Parathyroid adenoma (tissue), 2 donors: ENCODE measurements at regions not wholly inside any gene's neighbourhood (a gene's known extent, or its start where the extent isn't known, plus 50 kb on each side); places are given as distances from the start of the nearest gene placed in this dataset.

Experiments
- H2AFZ ChIP-seq: fragments of 300-600 bp; sonication (generic); one replicate; pipeline ENCODE4 v1.7.0; 2017; ENCODE audit warnings: antibody characterized with exemption, mild to moderate bottlenecking
- H3K27ac ChIP-seq: fragments of 300-600 bp; sonication (generic); one replicate; pipeline ENCODE4 v1.7.0; 2017
- H3K27me3 ChIP-seq: fragments of 300-600 bp; sonication (generic); one replicate; pipeline ENCODE4 v1.7.0; 2017; ENCODE audit warnings: low read length; ENCODE audit not compliant: control insufficient read depth, insufficient read depth
- H3K36me3 ChIP-seq: fragments of 300-600 bp; sonication (generic); one replicate; pipeline ENCODE4 v1.7.0; 2017; ENCODE audit warnings: low read length; ENCODE audit not compliant: control insufficient read depth, insufficient read depth
- H3K4me1 ChIP-seq: fragments of 300-600 bp; sonication (generic); one replicate; pipeline ENCODE4 v1.7.0; 2017; ENCODE audit warnings: control low read depth
- H3K4me2 ChIP-seq: fragments of 300-600 bp; sonication (generic); one replicate; pipeline ENCODE4 v1.7.0; 2017; ENCODE audit warnings: low read length
- H3K4me3 ChIP-seq: fragments of 300-600 bp; sonication (generic); one replicate; pipeline ENCODE4 v1.7.0; 2017; ENCODE audit warnings: low read depth, low read length
- H3K79me2 ChIP-seq: fragments of 300-600 bp; sonication (generic); one replicate; pipeline ENCODE4 v1.7.0; 2017; ENCODE audit warnings: control low read depth
- H3K9ac ChIP-seq: fragments of 300-600 bp; sonication (generic); one replicate; pipeline ENCODE4 v1.7.0; 2017; ENCODE audit warnings: mild to moderate bottlenecking
- H3K9me3 ChIP-seq: fragments of 300-600 bp; sonication (generic); one replicate; pipeline ENCODE4 v1.7.0; 2017; ENCODE audit warnings: low read length; ENCODE audit not compliant: control insufficient read depth
- TF ChIP-seq, protein P1 (sequence below): fragments of 300-600 bp; sonication (generic); IDR thresholded peaks from one replicate; pipeline ENCODE4 v1.7.0; 2017; ENCODE audit warnings: antibody characterized with exemption, mild to moderate bottlenecking
- donor health status: primary hyperparathyroidism.

DNA sequence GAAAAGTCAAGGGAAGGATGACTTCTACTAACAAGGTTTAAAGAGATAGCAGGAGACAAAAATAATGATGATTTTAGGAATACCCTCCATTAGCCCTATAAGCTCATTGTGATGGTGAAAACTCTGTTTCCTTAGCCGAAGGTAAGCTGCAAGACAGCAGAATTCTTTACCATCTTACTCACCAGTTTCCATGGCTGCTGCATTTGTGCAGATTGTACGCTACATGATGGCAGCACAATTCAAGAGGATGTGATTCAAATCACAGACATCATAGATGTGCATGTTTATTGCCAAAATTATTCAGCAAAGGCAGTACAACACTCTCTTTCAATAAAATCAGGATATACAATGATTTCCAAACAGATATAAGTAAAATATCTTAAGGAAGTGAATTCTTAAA, 175.6 kb downstream of the SPATA31D1 start:
- TF ChIP-seq, protein P1, sequence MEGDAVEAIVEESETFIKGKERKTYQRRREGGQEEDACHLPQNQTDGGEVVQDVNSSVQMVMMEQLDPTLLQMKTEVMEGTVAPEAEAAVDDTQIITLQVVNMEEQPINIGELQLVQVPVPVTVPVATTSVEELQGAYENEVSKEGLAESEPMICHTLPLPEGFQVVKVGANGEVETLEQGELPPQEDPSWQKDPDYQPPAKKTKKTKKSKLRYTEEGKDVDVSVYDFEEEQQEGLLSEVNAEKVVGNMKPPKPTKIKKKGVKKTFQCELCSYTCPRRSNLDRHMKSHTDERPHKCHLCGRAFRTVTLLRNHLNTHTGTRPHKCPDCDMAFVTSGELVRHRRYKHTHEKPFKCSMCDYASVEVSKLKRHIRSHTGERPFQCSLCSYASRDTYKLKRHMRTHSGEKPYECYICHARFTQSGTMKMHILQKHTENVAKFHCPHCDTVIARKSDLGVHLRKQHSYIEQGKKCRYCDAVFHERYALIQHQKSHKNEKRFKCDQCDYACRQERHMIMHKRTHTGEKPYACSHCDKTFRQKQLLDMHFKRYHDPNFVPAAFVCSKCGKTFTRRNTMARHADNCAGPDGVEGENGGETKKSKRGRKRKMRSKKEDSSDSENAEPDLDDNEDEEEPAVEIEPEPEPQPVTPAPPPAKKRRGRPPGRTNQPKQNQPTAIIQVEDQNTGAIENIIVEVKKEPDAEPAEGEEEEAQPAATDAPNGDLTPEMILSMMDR, result no peak
- Histone ChIP-seq H3K79me2 (no peaks in the 10 kb centered on the region), H3K4me1 (no peaks in the 10 kb centered on the region), H3K27ac (no peak overlapping the region), H3K36me3 (no peaks in the 10 kb centered on the region), H3K4me2 (no peak overlapping the region), H2AFZ (no peak overlapping the region), H3K4me3 (no peak overlapping the region), H3K9ac (no peak overlapping the region), H3K9me3 (no peaks in the 10 kb centered on the region), H3K27me3 (no peaks in the 10 kb centered on the region)

DNA sequence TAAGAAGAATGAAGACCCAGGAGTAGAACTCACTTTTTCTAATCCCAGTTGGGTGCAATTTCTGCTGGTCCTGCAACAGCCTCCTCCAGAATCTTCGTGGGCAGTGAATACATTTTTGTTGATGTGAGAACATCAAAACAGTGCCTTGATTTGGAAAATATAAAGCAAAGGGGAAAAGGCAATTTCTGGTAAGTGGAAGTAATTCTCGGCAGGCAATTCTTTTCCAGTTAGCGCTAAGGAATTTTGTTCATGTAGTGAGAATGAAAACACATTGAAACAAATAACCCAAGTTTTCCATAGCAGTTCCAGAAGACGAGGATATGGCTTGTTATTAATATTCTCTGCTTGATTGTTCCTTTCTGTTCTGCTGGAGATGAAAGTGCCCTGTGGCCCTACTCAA, 178.7 kb downstream of the SPATA31D1 start:
- H3K79me2 ChIP-seq, result no peaks in the 10 kb centered on the region
- no peaks in the 10 kb centered on the region for H3K4me1 ChIP-seq
- no peak overlapping the region for H3K4me2 ChIP-seq
- no peak overlapping the region for H2AFZ ChIP-seq
- no peaks in the 10 kb centered on the region for H3K36me3 ChIP-seq
- H3K27me3 ChIP-seq, result no peaks in the 10 kb centered on the region
- no peak overlapping the region for H3K4me3 ChIP-seq
- TF ChIP-seq, protein P1, result no peak
- no peak overlapping the region for H3K27ac ChIP-seq
- no peak overlapping the region for H3K9ac ChIP-seq
- no peaks in the 10 kb centered on the region for H3K9me3 ChIP-seq

DNA sequence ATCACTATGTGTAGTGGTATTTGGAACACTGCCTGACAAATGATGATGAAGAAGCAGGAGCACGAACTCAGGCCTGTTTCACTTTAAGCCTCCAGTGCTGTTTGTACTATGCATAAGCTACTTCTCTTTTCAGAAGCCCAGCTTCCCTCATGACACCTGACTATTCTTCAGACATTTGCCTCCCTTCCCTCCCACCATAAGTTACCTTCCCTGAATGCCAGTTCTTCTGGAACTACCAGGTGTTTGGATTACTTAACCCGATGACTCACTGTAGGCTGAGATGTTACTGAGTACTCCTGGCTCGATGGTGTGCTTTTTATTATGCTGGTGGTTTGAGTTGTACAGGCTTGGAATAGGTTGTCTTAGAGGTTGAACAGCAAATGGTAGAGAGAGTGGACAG, 180.0 kb downstream of the SPATA31D1 start:
- H2AFZ ChIP-seq, result no peak overlapping the region
- no peaks in the 10 kb centered on the region for H3K36me3 ChIP-seq
- H3K4me1 ChIP-seq, result no peaks in the 10 kb centered on the region
- no peak overlapping the region for H3K4me2 ChIP-seq
- H3K27me3 ChIP-seq, result no peaks in the 10 kb centered on the region
- TF ChIP-seq, protein P1, result no peak
- no peak overlapping the region for H3K4me3 ChIP-seq
- no peaks in the 10 kb centered on the region for H3K9me3 ChIP-seq
- no peak overlapping the region for H3K27ac ChIP-seq
- H3K9ac ChIP-seq, result no peak overlapping the region
- H3K79me2 ChIP-seq, result no peaks in the 10 kb centered on the region

DNA sequence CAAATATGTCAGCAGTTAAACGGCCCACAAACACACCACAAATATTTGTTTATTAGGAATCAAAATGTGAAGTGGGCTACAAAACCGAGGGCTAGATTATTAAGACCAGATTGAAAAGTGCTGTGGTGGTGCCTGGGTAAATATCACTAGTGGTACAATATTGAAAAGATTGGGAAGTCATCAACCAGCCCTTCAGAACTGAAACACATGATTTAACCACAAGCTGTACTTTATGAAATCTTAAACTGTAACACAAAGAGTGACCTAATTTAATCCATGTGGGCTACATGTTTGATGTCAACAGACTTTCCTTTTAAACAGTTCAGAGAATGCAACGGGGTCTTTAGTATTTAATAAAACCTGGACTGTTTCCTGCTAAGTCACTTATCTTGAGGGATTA, 182.3 kb downstream of the SPATA31D1 start:
- Histone ChIP-seq H3K27ac (no peak overlapping the region), H3K4me3 (no peak overlapping the region), H3K9me3 (no peaks in the 10 kb centered on the region), H3K4me2 (no peak overlapping the region), H3K36me3 (no peaks in the 10 kb centered on the region), H3K79me2 (no peaks in the 10 kb centered on the region), H3K27me3 (no peaks in the 10 kb centered on the region), H3K9ac (no peak overlapping the region), H3K4me1 (no peaks in the 10 kb centered on the region), H2AFZ (no peak overlapping the region)
- TF ChIP-seq, protein P1, result no peak

DNA sequence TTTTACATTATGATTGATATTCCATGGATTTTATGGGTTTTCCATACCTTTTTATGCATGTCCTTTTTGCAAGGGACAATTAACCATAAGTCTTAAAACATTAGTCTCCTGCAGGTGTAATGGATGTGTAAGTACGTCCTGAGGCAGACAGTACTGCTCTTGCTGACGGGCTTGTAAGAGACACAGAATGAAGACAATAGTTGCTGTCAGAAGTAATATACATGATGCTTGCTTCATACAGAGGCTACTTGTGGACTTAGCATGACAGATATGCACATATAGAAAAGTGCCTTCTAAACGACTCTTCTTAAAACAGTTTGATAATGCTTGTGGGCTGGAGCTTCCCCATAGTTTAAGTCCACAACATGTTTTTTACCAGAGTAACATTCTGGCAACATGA, 182.7 kb downstream of the SPATA31D1 start:
- H3K79me2 ChIP-seq, result no peaks in the 10 kb centered on the region
- no peaks in the 10 kb centered on the region for H3K9me3 ChIP-seq
- H3K4me2 ChIP-seq, result no peak overlapping the region
- H3K27me3 ChIP-seq, result no peaks in the 10 kb centered on the region
- no peaks in the 10 kb centered on the region for H3K4me1 ChIP-seq
- no peak overlapping the region for H3K27ac ChIP-seq
- no peak overlapping the region for H3K9ac ChIP-seq
- TF ChIP-seq, protein P1, result no peak
- H2AFZ ChIP-seq, result no peak overlapping the region
- no peak overlapping the region for H3K4me3 ChIP-seq
- no peaks in the 10 kb centered on the region for H3K36me3 ChIP-seq
